Stimulated activated CD4-positive, alpha-beta T cell treated with anti-CD3 and anti-CD28 coated beads, Interleukin-15, amount 100 ng/mL, for 24 hours (primary cell): ENCODE measurements at regions not wholly inside any gene's neighbourhood (a gene's known extent, or its start where the extent isn't known, plus 50 kb on each side); places are given as distances from the start of the nearest gene placed in this dataset.
"Not testable (repeated sequence)": the region's sequence is repeated elsewhere in the genome, so short reads cannot be mapped to it uniquely, and the experiment has no call there.

Source experiments
- DNase-seq: peaks from one replicate; pipeline ENCODE4 v3.0.0-alpha.2; 2020

GRCh38 chr11:24408202-24408601 lies 88.7 kb upstream of the LUZP2 start:
- DNase-seq = no peak

DNA sequence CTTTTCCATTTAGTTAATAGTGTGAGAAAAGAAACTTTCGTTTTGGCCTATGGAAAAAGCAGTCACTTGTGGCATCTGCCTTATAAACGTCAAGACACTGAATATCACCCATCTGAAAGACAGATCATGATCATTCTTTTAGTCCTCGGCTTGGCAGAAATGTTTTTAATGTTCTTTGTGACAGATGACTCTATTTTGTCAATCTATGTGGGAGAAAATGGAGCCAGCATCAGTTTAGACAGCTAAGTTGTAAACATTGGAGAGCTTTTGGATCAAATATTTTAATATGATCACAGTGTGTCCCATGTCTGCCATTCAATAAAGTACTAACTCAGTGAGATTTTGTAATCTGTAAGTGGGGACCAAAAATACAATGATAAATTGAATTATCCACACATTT lies 85.1 kb upstream of the LUZP2 start:
- DNase-seq = no peak

DNA sequence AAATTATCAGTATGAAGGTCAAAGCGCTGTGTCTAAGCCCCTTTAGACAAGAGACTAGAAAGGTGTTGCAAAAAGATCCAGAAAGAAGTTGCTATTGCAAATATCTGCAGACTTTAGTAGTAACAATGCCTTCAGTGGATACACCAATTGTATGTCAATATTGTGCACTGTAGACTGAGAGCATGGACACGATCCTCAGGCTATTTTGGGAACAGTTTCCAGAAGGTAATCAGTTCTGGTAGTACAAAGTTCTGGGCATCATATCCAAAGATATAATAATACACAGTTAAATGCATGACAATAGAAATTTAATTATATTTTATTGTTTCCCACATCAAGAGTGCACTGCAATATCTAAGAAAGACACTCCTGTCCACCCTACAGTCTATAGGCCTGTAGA lies 84.1 kb upstream of the LUZP2 start:
- no peak for DNase-seq

DNA sequence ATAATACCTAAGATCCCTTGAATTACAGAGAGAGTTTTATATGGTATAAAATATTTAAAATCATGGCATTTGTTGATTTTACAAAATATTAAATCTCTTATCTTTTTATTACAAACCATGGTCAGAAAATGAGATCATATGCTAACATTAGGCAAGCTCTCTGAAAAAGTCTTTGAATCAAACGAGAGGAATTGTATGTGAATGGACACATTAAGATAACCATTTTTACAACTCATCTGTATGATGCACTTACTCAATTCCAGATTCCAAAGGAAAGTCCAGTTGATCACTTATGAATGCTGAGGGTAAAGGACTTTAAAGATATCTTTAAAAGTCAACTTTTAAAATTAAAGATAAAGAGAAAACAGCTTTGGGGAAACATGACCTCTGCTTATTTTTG lies 83.5 kb upstream of the LUZP2 start:
- DNase-seq = no peak

GRCh38 chr11:24415955-24416636 lies 80.8 kb upstream of the LUZP2 start:
- DNase-seq = not testable (repeated sequence)

- no peak for DNase-seq
Observed at GRCh38 chr11:24421766-24422165, 75.1 kb upstream of the LUZP2 start.

DNA sequence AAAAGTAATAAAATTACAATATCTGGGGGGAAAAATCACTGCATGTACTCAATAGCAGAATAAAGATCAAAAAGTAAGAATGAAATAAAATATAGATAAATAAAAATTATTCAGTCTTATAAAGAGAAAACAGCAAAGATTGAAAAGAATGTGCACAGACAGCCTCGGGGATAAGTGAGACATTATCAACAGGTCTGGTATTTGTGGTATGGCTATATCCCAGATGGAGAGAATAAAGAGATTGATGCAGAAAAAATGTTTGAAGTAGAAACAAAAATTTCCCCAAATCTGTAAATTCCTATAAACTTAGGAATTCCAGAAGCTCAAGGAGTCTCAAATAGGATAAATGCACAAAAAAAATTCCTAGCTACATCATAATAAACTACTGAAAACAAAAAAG lies 74.5 kb upstream of the LUZP2 start:
- DNase-seq = no peak

- no peak for DNase-seq
Observed at GRCh38 chr11:24437123-24437522, 59.7 kb upstream of the LUZP2 start.
